Kidney epithelial cell (primary cell): ENCODE measurements at regions not wholly inside any gene's neighbourhood (a gene's known extent, or its start where the extent isn't known, plus 50 kb on each side); places are given as distances from the start of the nearest gene placed in this dataset.

Source experiments
- DNase-seq: peaks from one replicate; pipeline ENCODE4 v3.0.0-alpha.2; 2010; ENCODE audit warnings: low read depth
- H3K27me3 ChIP-seq: 2 replicates; pipeline ENCODE4 v1.6.0; 2011; ENCODE audit warnings: low read length; ENCODE audit not compliant: control insufficient read depth, insufficient read depth
- H3K36me3 ChIP-seq: 2 replicates; pipeline ENCODE4 v1.5.1; 2011; ENCODE audit warnings: low read length; ENCODE audit not compliant: control insufficient read depth, insufficient read depth
- H3K4me3 ChIP-seq: 2 replicates; pipeline ENCODE4 v1.5.1; 2011; ENCODE audit warnings: low read depth, mild to moderate bottlenecking, control low read depth, low read length
- CTCF ChIP-seq: IDR thresholded peaks from 2 replicates; pipeline ENCODE4 v1.5.1; 2011; ENCODE audit warnings: mild to moderate bottlenecking, moderate library complexity, low read length, control low read depth, inconsistent platforms; ENCODE audit not compliant: insufficient read depth, poor library complexity, severe bottlenecking

GRCh38 chr1:56240400-56240799, 339.0 kb downstream of the PLPP3 start:
- no peak overlapping the region for H3K4me3 ChIP-seq
- no peaks in the 10 kb centered on the region for H3K36me3 ChIP-seq
- TF ChIP-seq CTCF: no peak
- DNase-seq: no peak
- H3K27me3 ChIP-seq: no peaks in the 10 kb centered on the region

- DNase-seq: no peak
- Histone ChIP-seq H3K4me3 (no peak overlapping the region), H3K36me3 (no peaks in the 10 kb centered on the region), H3K27me3 (no peaks in the 10 kb centered on the region)
- no peak for TF ChIP-seq CTCF
Observed at GRCh38 chr1:56237491-56238064, 341.8 kb downstream of the PLPP3 start.

- DNase-seq: no peak
- Histone ChIP-seq H3K4me3 (no peak overlapping the region), H3K27me3 (no peaks in the 10 kb centered on the region), H3K36me3 (no peaks in the 10 kb centered on the region)
- TF ChIP-seq CTCF: no peak
Observed at GRCh38 chr1:56236688-56237087, 342.7 kb downstream of the PLPP3 start.

- Histone ChIP-seq H3K27me3 (no peaks in the 10 kb centered on the region), H3K36me3 (no peaks in the 10 kb centered on the region), H3K4me3 (no peak overlapping the region)
- TF ChIP-seq CTCF: no peak
- DNase-seq: no peak
Observed at GRCh38 chr1:56235909-56236510, 343.4 kb downstream of the PLPP3 start.

GRCh38 chr1:56229186-56229585, 350.2 kb downstream of the PLPP3 start:
- no peak for DNase-seq
- H3K36me3 ChIP-seq: no peaks in the 10 kb centered on the region
- H3K4me3 ChIP-seq: no peak overlapping the region
- no peak for TF ChIP-seq CTCF
- no peaks in the 10 kb centered on the region for H3K27me3 ChIP-seq

GRCh38 chr1:56227886-56228285, 351.5 kb downstream of the PLPP3 start:
- no peak for DNase-seq
- Histone ChIP-seq H3K36me3 (no peaks in the 10 kb centered on the region), H3K4me3 (no peak overlapping the region), H3K27me3 (no peaks in the 10 kb centered on the region)
- no peak for TF ChIP-seq CTCF
